Erythroblast (primary cell): ENCODE measurements at regions not wholly inside any gene's neighbourhood (a gene's known extent, or its start where the extent isn't known, plus 50 kb on each side); places are given as distances from the start of the nearest gene placed in this dataset.

Source experiments
- GATA1 ChIP-seq: IDR thresholded peaks from 2 replicates; pipeline ENCODE4 v1.6.1; 2011; ENCODE audit warnings: low read depth, mild to moderate bottlenecking, control low read depth, low read length, moderate library complexity
- POLR2A ChIP-seq: IDR thresholded peaks from 2 replicates; pipeline ENCODE4 v1.6.1; 2011; ENCODE audit warnings: mild to moderate bottlenecking, low read length

GRCh38 chr10:130869179-130869841 is 442.2 kb downstream of the TCERG1L start:
- TF ChIP-seq POLR2A: no peak
- no peak for TF ChIP-seq GATA1
